Body of pancreas (tissue), 4 donors: ENCODE measurements at regions not wholly inside any gene's neighbourhood (a gene's known extent, or its start where the extent isn't known, plus 50 kb on each side); places are given as distances from the start of the nearest gene placed in this dataset.

ENCODE experiments used
- POLR2A ChIP-seq, 3 donors: fragments of 450-650 bp; IDR thresholded peaks; one replicate each; pipeline ENCODE4 v1.6.1; 2016; ENCODE audit warnings: antibody characterized with exemption in 3 of 3, mild to moderate bottlenecking in 2 of 3
- TF ChIP-seq, protein P1 (sequence below), 7 experiments: fragments of 450-650 bp in 4 of 7; fragments of 200-600 bp in 3 of 7; sonication (generic) in 3 of 7; IDR thresholded peaks; one replicate each; pipeline ENCODE4 v1.5.1; 2016 to 2019; ENCODE audit warnings: antibody characterized with exemption in 7 of 7

DNA sequence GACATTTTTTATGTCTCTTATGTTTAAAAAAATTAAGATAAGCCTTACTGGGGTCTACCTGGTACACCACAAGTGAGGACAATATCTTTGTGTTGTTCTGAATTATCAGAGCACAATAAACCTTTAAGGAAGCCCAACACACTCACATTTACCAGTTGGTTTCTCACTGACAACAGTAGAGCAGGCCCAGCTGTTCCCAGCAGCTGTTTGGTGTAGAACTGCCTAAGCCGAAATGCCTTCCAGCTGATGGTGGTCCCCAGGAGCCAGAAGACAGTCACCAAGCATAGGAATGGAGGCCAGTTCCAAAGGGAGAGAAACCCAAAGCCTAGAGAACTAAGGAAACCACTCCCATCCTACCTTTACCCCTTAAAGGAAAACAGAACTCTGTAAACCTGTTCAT, 428.6 kb upstream of the CAMK1G start:
- TF ChIP-seq POLR2A (IDR thresholded peaks at IDR 0.05): no peak
- TF ChIP-seq, protein P1, sequence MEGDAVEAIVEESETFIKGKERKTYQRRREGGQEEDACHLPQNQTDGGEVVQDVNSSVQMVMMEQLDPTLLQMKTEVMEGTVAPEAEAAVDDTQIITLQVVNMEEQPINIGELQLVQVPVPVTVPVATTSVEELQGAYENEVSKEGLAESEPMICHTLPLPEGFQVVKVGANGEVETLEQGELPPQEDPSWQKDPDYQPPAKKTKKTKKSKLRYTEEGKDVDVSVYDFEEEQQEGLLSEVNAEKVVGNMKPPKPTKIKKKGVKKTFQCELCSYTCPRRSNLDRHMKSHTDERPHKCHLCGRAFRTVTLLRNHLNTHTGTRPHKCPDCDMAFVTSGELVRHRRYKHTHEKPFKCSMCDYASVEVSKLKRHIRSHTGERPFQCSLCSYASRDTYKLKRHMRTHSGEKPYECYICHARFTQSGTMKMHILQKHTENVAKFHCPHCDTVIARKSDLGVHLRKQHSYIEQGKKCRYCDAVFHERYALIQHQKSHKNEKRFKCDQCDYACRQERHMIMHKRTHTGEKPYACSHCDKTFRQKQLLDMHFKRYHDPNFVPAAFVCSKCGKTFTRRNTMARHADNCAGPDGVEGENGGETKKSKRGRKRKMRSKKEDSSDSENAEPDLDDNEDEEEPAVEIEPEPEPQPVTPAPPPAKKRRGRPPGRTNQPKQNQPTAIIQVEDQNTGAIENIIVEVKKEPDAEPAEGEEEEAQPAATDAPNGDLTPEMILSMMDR (IDR thresholded peaks at IDR 0.05): no peak
